ENCODE measurements at regions not wholly inside any gene's neighbourhood (a gene's known extent, or its start where the extent isn't known, plus 50 kb on each side); places are given as distances from the start of the nearest gene placed in this dataset.

DNA sequence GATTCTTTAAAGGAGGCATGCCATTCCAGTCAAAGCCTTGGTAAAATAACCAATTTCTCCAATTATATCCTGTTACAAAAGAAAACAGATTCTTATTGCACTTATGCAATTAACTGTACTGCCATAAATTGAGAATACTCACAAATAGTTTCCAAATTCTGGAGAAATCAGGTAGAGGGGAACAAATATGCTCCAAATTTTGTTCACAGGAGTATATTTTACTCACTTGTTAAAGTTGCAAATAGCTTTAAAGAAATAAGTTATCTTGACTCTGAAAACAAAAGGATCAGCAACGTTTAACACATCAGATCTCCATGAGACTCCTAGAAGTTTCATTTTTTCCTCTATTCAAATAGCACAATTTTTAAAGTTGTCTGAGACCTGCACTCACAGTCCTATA lies 712.1 kb upstream of the ARRDC4 start:
- Histone ChIP-seq H3K36me3 (no peaks in the 10 kb centered on the region), H3K9me3 (no peaks in the 10 kb centered on the region), H3K4me1 (no peaks in the 10 kb centered on the region), H3K27me3 (ENCODE audit: low read depth) (no peaks in the 10 kb centered on the region), H3K4me3 (no peak overlapping the region), H3K27ac (no peak overlapping the region)
- TF ChIP-seq, protein P1, sequence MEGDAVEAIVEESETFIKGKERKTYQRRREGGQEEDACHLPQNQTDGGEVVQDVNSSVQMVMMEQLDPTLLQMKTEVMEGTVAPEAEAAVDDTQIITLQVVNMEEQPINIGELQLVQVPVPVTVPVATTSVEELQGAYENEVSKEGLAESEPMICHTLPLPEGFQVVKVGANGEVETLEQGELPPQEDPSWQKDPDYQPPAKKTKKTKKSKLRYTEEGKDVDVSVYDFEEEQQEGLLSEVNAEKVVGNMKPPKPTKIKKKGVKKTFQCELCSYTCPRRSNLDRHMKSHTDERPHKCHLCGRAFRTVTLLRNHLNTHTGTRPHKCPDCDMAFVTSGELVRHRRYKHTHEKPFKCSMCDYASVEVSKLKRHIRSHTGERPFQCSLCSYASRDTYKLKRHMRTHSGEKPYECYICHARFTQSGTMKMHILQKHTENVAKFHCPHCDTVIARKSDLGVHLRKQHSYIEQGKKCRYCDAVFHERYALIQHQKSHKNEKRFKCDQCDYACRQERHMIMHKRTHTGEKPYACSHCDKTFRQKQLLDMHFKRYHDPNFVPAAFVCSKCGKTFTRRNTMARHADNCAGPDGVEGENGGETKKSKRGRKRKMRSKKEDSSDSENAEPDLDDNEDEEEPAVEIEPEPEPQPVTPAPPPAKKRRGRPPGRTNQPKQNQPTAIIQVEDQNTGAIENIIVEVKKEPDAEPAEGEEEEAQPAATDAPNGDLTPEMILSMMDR (IDR thresholded peaks at IDR 0.05), result no peak
- ATAC-seq, result no peak
- intact Hi-C loops (cut with DNase I), result no loop called here
- no peak for DNase-seq

DNA sequence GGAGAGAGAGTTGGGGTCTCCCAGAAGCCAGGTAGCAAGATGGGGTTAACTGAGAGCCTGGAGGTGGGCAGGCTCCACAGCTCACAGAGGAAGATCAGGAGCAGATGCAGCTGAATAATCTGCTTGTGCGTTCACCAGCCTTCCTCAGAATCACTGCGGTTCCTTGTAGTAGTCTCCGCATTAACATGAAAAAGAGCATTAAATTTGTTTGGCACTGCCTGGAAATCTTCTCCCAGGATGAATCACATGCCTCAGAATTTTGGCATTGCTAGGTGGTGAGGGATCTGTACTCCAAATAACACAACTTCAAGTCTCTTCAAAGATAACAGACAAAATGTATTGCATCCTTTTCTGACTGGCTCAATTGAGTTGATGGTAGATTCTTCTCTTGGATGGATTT lies 700.6 kb upstream of the ARRDC4 start:
- Histone ChIP-seq H3K27ac (no peak overlapping the region), H3K27me3 (ENCODE audit: low read depth) (no peaks in the 10 kb centered on the region), H3K36me3 (no peaks in the 10 kb centered on the region), H3K4me1 (no peaks in the 10 kb centered on the region), H3K9me3 (no peaks in the 10 kb centered on the region), H3K4me3 (no peak overlapping the region)
- ATAC-seq (no peak), DNase-seq (no peak)
- intact Hi-C loops (cut with DNase I), result no loop called here
- TF ChIP-seq, protein P1 (IDR thresholded peaks at IDR 0.05), result no peak

DNA sequence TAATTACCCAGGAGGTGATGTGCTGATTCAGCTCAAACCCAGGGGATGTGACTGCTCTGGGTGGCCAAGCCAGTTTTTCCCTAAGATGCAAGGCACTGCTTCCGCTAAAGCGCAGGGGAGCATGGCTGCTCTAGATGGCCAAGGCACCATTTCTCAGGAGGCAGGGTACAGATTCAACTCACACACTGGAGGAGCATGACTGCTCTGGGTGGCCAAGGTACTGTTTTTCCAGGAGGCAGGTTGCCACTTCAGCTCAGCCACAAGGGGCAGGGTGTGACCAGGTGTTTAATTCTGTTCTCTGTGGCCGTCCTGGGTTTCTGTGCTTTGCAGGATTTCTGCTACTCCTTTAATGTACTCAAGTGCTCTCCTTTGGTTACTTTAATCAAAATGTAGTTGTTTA lies 659.3 kb upstream of the ARRDC4 start:
- intact Hi-C loops (cut with DNase I), result no loop called here
- Histone ChIP-seq H3K36me3 (no peaks in the 10 kb centered on the region), H3K4me3 (no peak overlapping the region), H3K27me3 (ENCODE audit: low read depth) (no peaks in the 10 kb centered on the region), H3K27ac (no peak overlapping the region), H3K9me3 (no peaks in the 10 kb centered on the region), H3K4me1 (no peaks in the 10 kb centered on the region)
- TF ChIP-seq, protein P1 (IDR thresholded peaks at IDR 0.05), result no peak
- DNase-seq (no peak), ATAC-seq (no peak)

DNA sequence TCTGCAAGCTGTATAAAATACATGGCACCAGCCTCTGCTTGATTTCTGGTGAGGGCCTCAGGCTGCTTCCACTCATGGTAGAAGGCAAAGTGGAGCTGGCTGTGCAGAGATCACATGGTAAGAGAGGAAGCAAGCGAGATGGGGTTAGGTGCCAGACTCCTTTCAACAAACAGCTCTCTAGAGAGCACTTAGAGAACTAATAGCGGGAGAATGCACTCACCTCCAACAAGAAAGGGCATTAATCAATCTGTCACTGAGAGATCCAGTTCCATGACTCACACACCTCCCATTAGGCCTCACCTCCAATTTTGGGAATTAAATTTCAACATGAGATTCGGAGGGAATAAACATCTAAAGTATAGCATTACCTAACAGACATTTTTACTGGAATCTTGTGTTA lies 644.1 kb upstream of the ARRDC4 start:
- ATAC-seq (no peak), DNase-seq (no peak)
- intact Hi-C loops (cut with DNase I), result no loop called here
- Histone ChIP-seq H3K4me3 (no peak overlapping the region), H3K27ac (no peak overlapping the region), H3K9me3 (no peaks in the 10 kb centered on the region), H3K4me1 (no peaks in the 10 kb centered on the region), H3K27me3 (ENCODE audit: low read depth) (no peaks in the 10 kb centered on the region), H3K36me3 (no peaks in the 10 kb centered on the region)
- TF ChIP-seq, protein P1 (IDR thresholded peaks at IDR 0.05), result no peak

DNA sequence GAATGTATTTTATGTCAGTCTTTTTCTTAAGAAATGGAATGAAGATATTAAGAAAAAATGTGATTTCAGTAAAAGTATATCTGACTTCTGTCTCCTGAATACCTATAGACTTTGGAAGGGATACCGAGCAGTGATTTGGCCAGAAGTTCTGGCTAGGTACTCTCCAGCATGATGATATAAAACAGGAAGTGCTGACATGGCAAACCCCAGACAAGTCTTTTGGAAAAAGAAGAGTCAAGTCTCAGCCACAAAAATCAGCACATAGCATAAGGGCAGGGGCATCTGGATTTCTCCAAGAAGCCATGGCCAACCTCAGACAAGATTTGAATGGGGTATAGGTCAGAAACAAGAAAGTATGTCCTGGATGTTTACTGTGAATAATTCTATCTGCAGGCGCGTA lies 643.3 kb upstream of the ARRDC4 start:
- H3K9me3 ChIP-seq, result no peaks in the 10 kb centered on the region
- no peak for ATAC-seq
- intact Hi-C loops (cut with DNase I), result no loop called here

More for the DNA sequence above, 643.3 kb upstream of the ARRDC4 start:
- no peak for DNase-seq
- TF ChIP-seq, protein P1 (IDR thresholded peaks at IDR 0.05), result no peak
- H3K27ac ChIP-seq, result no peak overlapping the region
- no peak overlapping the region for H3K4me3 ChIP-seq
- no peaks in the 10 kb centered on the region for H3K36me3 ChIP-seq
- H3K4me1 ChIP-seq, result no peaks in the 10 kb centered on the region
- H3K27me3 ChIP-seq (ENCODE audit: low read depth), result no peaks in the 10 kb centered on the region
